Sigmoid colon (tissue), 6 donors: ENCODE measurements at regions not wholly inside any gene's neighbourhood (a gene's known extent, or its start where the extent isn't known, plus 50 kb on each side); places are given as distances from the start of the nearest gene placed in this dataset.

ENCODE experiments used
- DNase-seq: peaks from one replicate; pipeline ENCODE4 v3.0.0-alpha.2; 2019
- H3K27ac ChIP-seq, 4 donors: fragments of 200-600 bp; sonication (generic); one replicate each; pipeline ENCODE4 v1.5.1; 2016 to 2019; ENCODE audit warnings: mild to moderate bottlenecking in 1 of 4
- H3K27me3 ChIP-seq, 3 donors: fragments of 200-600 bp; sonication (generic); one replicate each; pipeline ENCODE4 v1.5.1; 2019; ENCODE audit warnings: mild to moderate bottlenecking in 1 of 3
- H3K36me3 ChIP-seq, 4 donors: fragments of 200-600 bp; sonication (generic); one replicate each; pipeline ENCODE4 v1.5.1; 2016 to 2019
- H3K4me1 ChIP-seq, 4 donors: fragments of 200-600 bp; sonication (generic); one replicate each; pipeline ENCODE4 v1.5.1; 2017 to 2019
- H3K4me3 ChIP-seq, 4 donors: fragments of 200-600 bp; sonication (generic); one replicate each; pipeline ENCODE4 v1.5.1; 2017 to 2019; ENCODE audit warnings: mild to moderate bottlenecking in 2 of 4, moderate library complexity in 1 of 4
- H3K9me3 ChIP-seq, 4 donors: fragments of 200-600 bp in 3 of 4; sonication (generic) in 3 of 4; one replicate each; pipeline versions ENCODE4 v1.5.1 to v1.6.1; 2013 to 2019
- CTCF ChIP-seq, 4 experiments: fragments of 450-650 bp in 3 of 4; fragments of 200-600 bp in 1 of 4; IDR thresholded peaks; one replicate each; pipeline ENCODE4 v1.5.1; 2016 to 2019; ENCODE audit warnings: antibody characterized with exemption in 4 of 4, mild to moderate bottlenecking in 3 of 4, moderate library complexity in 2 of 4
- EP300 ChIP-seq, 4 donors: sonication (generic); formaldehyde crosslinking; IDR thresholded peaks; one replicate each; pipeline ENCODE4 v1.6.1; 2017; ENCODE audit warnings: antibody characterized with exemption in 4 of 4
- POLR2A ChIP-seq, 2 donors: fragments of 450-650 bp; IDR thresholded peaks; one replicate each; pipeline ENCODE4 v1.6.1; 2016; ENCODE audit warnings: antibody characterized with exemption in 2 of 2, mild to moderate bottlenecking in 2 of 2, moderate library complexity in 2 of 2
- POLR2AphosphoS5 ChIP-seq, 4 donors: sonication (generic); formaldehyde crosslinking; IDR thresholded peaks; one replicate each; pipeline ENCODE4 v1.6.1; 2017; ENCODE audit warnings: antibody characterized with exemption in 4 of 4
- WGBS, 2 donors: extraction: QIAGEN DNeasy Blood & Tissue Kit; methylation state at CpG; one replicate each; pipeline ENCODE4 v1.1.7; 2013; 5-methylcytosine and 5-hydroxymethylcytosine counted together
- intact Hi-C: fragments of 100-400 bp; cut with DNase I; formaldehyde crosslinking; loops from one replicate; pipeline ENCODE4 v1.15.1; 2023
- donor health status: healthy with polysubstance abuse.
- donor health status: healthy.

GRCh38 chr4:108365551-108365950 is 196.8 kb upstream of the LEF1 start:
- DNase-seq: no peak
- no peaks in the 10 kb centered on the region for H3K27me3 ChIP-seq
- H3K27ac ChIP-seq: no peak overlapping the region
- peaks cover 0 to 13% (median 10%) of the 10 kb centered on the region in 4 donors for H3K4me1 ChIP-seq
- intact Hi-C loops: no loop called here
- no peaks in the 10 kb centered on the region for H3K36me3 ChIP-seq
- no peaks in the 10 kb centered on the region for H3K9me3 ChIP-seq
- no peak overlapping the region for H3K4me3 ChIP-seq
- TF ChIP-seq POLR2AphosphoS5 (IDR thresholded peaks at IDR 0.05) (no peak), POLR2A (IDR thresholded peaks at IDR 0.05) (no peak), EP300 (IDR thresholded peaks at IDR 0.05) (no peak), CTCF (IDR thresholded peaks at IDR 0.05) (no peak)
- WGBS, 2 donors: 86 to 87% methylated on average over 7 of the region's 7 CpGs

GRCh38 chr4:108361886-108362285 is 193.2 kb upstream of the LEF1 start:
- intact Hi-C loops: no loop called here
- peak overlapping the region in 1 of 4 donors; percentile 39 for H3K27ac ChIP-seq

GRCh38 chr4:108361446-108361820 is 192.7 kb upstream of the LEF1 start:
- TF ChIP-seq POLR2A (IDR thresholded peaks at IDR 0.05): no peak
- TF ChIP-seq CTCF (IDR thresholded peaks at IDR 0.05): no peak
- TF ChIP-seq EP300 (IDR thresholded peaks at IDR 0.05): no peak
- no peak for TF ChIP-seq POLR2AphosphoS5 (IDR thresholded peaks at IDR 0.05)
- Histone ChIP-seq H3K27ac (peak overlapping the region in 2 of 4 donors; percentile 15 to 39), H3K9me3 (no peaks in the 10 kb centered on the region)

More at GRCh38 chr4:108361886-108362285, 193.2 kb upstream of the LEF1 start:
- no peak for TF ChIP-seq POLR2A (IDR thresholded peaks at IDR 0.05)
- no peak for TF ChIP-seq EP300 (IDR thresholded peaks at IDR 0.05)
- TF ChIP-seq CTCF (IDR thresholded peaks at IDR 0.05): no peak
- TF ChIP-seq POLR2AphosphoS5 (IDR thresholded peaks at IDR 0.05): no peak
- Histone ChIP-seq H3K4me1 (peaks cover 0 to 18% (median 14%) of the 10 kb centered on the region in 4 donors), H3K27me3 (no peaks in the 10 kb centered on the region), H3K4me3 (no peak overlapping the region), H3K36me3 (no peaks in the 10 kb centered on the region), H3K9me3 (no peaks in the 10 kb centered on the region)
- 78 to 82% methylated on average over 3 of the region's 3 CpGs for WGBS, 2 donors
- DNase-seq: no peak

GRCh38 chr4:108360754-108361445 is 192.2 kb upstream of the LEF1 start:
- Histone ChIP-seq H3K4me3 (no peak overlapping the region), H3K36me3 (no peaks in the 10 kb centered on the region), H3K27ac (peak overlapping the region in 2 of 4 donors; percentile 31 to 39), H3K27me3 (no peaks in the 10 kb centered on the region), H3K9me3 (no peaks in the 10 kb centered on the region), H3K4me1 (peaks cover 0 to 19% (median 14%) of the 10 kb centered on the region in 4 donors)
- no peak for DNase-seq
- intact Hi-C loops: no loop called here
- 66 to 85% methylated on average over 12 of the region's 12 CpGs for WGBS, 2 donors
- TF ChIP-seq EP300 (IDR thresholded peaks at IDR 0.05) (no peak), POLR2AphosphoS5 (IDR thresholded peaks at IDR 0.05) (no peak), POLR2A (IDR thresholded peaks at IDR 0.05) (no peak), CTCF (IDR thresholded peaks at IDR 0.05) (no peak)

More at GRCh38 chr4:108361446-108361820, 192.7 kb upstream of the LEF1 start:
- intact Hi-C loops: no loop called here
- no peak for DNase-seq
- no peak overlapping the region for H3K4me3 ChIP-seq
- 48 to 54% methylated on average over 2 of the region's 2 CpGs for WGBS, 2 donors
- H3K36me3 ChIP-seq: no peaks in the 10 kb centered on the region
- no peaks in the 10 kb centered on the region for H3K27me3 ChIP-seq
- H3K4me1 ChIP-seq: peaks cover 0 to 18% (median 14%) of the 10 kb centered on the region in 4 donors
